WTC11 (cell line): ENCODE measurements at regions not wholly inside any gene's neighbourhood (a gene's known extent, or its start where the extent isn't known, plus 50 kb on each side); places are given as distances from the start of the nearest gene placed in this dataset.
"Not testable (repeated sequence)": the region's sequence is repeated elsewhere in the genome, so short reads cannot be mapped to it uniquely, and the experiment has no call there.

Source experiments
- ATAC-seq: fragments of 200-7000 bp; cut with Tn5 transposase; 2 replicates; pipeline ENCODE4 v1.10.0; 2021; ENCODE audit warnings: mild to moderate bottlenecking, moderate library complexity
- CTCF ChIA-PET: fragments of 300-600 bp; sonication (Branson Sonifier 250); formaldehyde crosslinking; loops from one replicate; lab custom pipeline; 2021; ENCODE audit warnings: antibody characterized with exemption; lab: Charles Lee
- POLR2A ChIA-PET: fragments of 350-600 bp; sonication (Branson Sonifier 250); formaldehyde crosslinking; loops from one replicate; lab custom pipeline; 2021; ENCODE audit warnings: antibody characterized with exemption; lab: Charles Lee
- DNase-seq: peaks from one replicate; pipeline ENCODE4 v3.0.0; 2021; ENCODE audit warnings: low spot score
- H3K27ac Mint-ChIP-seq: 2 replicates; pipeline ENCODE4 v1.8.0; 2021; ENCODE audit warnings: mixed read lengths
- H3K27me3 Mint-ChIP-seq: 2 replicates; pipeline ENCODE4 v1.8.0; 2021; ENCODE audit warnings: low read depth, mild to moderate bottlenecking, moderate library complexity, mixed read lengths
- H3K36me3 Mint-ChIP-seq: 2 replicates; pipeline ENCODE4 v1.8.0; 2021; ENCODE audit warnings: mixed read lengths
- H3K4me1 Mint-ChIP-seq: 2 replicates; pipeline ENCODE4 v1.8.0; 2022; ENCODE audit warnings: mixed read lengths
- H3K4me3 Mint-ChIP-seq: 2 replicates; pipeline ENCODE4 v1.8.0; 2021; ENCODE audit warnings: mild to moderate bottlenecking, moderate library complexity, mixed read lengths
- H3K9me3 Mint-ChIP-seq: 2 replicates; pipeline ENCODE4 v1.8.0; 2021; ENCODE audit warnings: mixed read lengths
- CREB1 ChIP-seq: sonication (generic); formaldehyde crosslinking; IDR thresholded peaks from 2 replicates; pipeline ENCODE4 v1.8.0; 2023; ENCODE audit warnings: mild to moderate bottlenecking, missing genetic modification reagents
- SOX15 ChIP-seq: fragments of 250-450 bp; sonication (Bioruptor Pico); IDR thresholded peaks from 2 replicates; pipeline ENCODE4 v1.9.0; 2021; ENCODE audit warnings: mild to moderate bottlenecking
- TP53 ChIP-seq: sonication (generic); formaldehyde crosslinking; IDR thresholded peaks from 2 replicates; pipeline ENCODE4 v1.8.1; 2023; ENCODE audit warnings: mild to moderate bottlenecking, missing genetic modification reagents

DNA sequence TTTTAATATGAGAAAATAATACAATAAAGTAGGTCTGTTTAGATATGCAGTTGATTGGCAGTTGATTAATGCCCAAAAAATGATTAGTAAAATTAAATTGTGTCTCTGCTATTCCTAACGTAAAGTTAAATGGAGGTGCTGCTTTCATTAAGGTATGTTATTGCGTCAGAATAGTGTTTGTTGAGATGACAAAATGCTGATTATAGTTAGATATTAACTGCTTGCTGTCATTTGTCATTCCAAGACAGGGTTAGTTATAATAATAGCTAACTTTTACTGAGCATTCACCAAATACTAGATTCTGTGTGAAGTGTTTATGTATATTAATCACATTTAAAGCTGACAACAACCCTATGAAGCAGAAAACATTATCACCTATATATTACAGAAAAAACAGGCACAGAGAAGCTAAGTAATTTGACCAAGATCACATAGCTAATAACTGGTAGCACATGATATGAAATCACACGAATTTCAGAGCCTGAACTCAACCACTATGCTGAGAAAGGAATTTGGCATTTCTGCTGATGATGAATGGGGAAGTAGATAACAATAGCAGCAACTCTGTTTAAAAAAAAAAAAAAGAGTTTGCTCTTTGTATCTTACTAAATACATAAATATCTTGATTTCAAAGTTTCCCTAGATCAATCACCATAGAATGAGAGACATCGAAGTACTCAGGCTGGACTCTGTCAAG lies 59.7 kb upstream of the WDR44 start:
- ATAC-seq (no peak), DNase-seq (no peak)
- Mint-ChIP-seq H3K9me3 (0 out of 2 replicates have a peak, but pooled peaks cover 3% of the 10 kb centered on the region), H3K36me3 (0 out of 2 replicates have a peak, but pooled peaks cover 3% of the 10 kb centered on the region), H3K4me1 (no peaks in the 10 kb centered on the region), H3K27ac (no peak overlapping the region)
- CTCF ChIA-PET: no interaction called here
- TF ChIP-seq SOX15 (CRISPR knock-in tag): no peak
- no peak for TF ChIP-seq TP53 (CRISPR knock-in tag)
- no peak for TF ChIP-seq CREB1 (CRISPR knock-in tag)
- TF ChIP-seq, all 79 proteins: peak for 0
- no peak overlapping the region for H3K4me3 Mint-ChIP-seq
- POLR2A ChIA-PET: no interaction called here
- H3K27me3 Mint-ChIP-seq: peaks cover 6% of the 10 kb centered on the region

DNA sequence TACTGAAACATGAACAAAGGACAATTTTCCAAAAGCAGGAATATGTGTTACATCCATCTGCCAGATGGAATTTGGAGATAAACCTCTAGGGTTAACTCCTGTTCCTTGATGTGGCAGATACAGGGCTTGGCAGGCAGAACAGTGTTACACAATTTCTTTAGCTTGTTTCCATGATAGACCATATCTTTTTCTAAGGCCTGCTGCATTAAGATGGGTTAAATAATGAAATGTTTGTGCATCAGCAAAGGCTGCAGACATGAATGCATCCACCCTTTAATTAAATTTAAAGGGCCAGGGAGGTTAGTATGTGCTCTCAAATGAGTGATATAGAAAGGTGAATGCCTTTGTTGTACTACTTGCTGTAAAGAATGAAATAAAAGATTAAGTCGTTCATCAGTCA lies 50.1 kb upstream of the WDR44 start:
- H3K36me3 Mint-ChIP-seq: peaks cover 11% of the 10 kb centered on the region
- H3K27ac Mint-ChIP-seq, ATAC-seq, CTCF ChIA-PET, DNase-seq, H3K4me3 Mint-ChIP-seq, H3K27me3 Mint-ChIP-seq, POLR2A ChIA-PET: not testable (repeated sequence)
- peaks cover 13% of the 10 kb centered on the region for H3K9me3 Mint-ChIP-seq
- H3K4me1 Mint-ChIP-seq: peaks cover 31% of the 10 kb centered on the region
